GM12878 (cell line): ENCODE measurements at regions not wholly inside any gene's neighbourhood (a gene's known extent, or its start where the extent isn't known, plus 50 kb on each side); places are given as distances from the start of the nearest gene placed in this dataset.

Experiments used
- ATAC-seq: fragments of 200-7000 bp; cut with Tn5 transposase; 3 replicates; pipeline ENCODE4 v1.9.1; 2020; ENCODE audit warnings: mild to moderate bottlenecking, moderate library complexity
- BruUV-seq: library from RNA; stranded (reverse); fragments of 400-500 nt; replicated peaks from 2 replicates; lab custom pipeline; 2021; lab: Mats Ljungman, UMichigan
- CTCF ChIA-PET: fragments of 300-600 bp; sonication (Branson Sonifier 250); formaldehyde crosslinking; extraction: SDS; loops from one replicate; lab custom pipeline; 2021; ENCODE audit warnings: inconsistent platforms; lab: Yijun Ruan, JAX
- POLR2A ChIA-PET: fragments of 350-600 bp; formaldehyde crosslinking; extraction: SDS; loops from one replicate; lab custom pipeline; 2021; ENCODE audit warnings: inconsistent platforms; lab: Charles Lee
- RAD21 ChIA-PET: fragments of 300-600 bp; sonication (Branson Sonifier 250); formaldehyde crosslinking; loops from one replicate; lab custom pipeline; 2023; ENCODE audit warnings: antibody characterized with exemption; ENCODE audit not compliant: unreplicated experiment; lab: Charles Lee
- SMC1A ChIA-PET: fragments of 300-600 bp; sonication (Branson Sonifier 250); formaldehyde crosslinking; loops from one replicate; lab custom pipeline; 2023; ENCODE audit not compliant: unreplicated experiment, uncharacterized antibody; lab: Charles Lee
- DNase-seq: peaks from one replicate; pipeline ENCODE4 v3.0.0-alpha.2; 2011; ENCODE audit warnings: low read depth, low spot score
- FAIRE-seq: peaks from 3 replicates; lab custom pipeline; 2011; peaks lifted over from hg19 to GRCh38; lab: Jason Lieb, UNC
- H2AFZ ChIP-seq: 2 replicates; pipeline ENCODE4 v1.6.0; 2011; ENCODE audit warnings: low read depth, low read length, control low read depth; ENCODE audit not compliant: control insufficient read depth
- H3K27ac ChIP-seq: 2 replicates; pipeline ENCODE4 v1.5.1; 2011; ENCODE audit warnings: control low read depth; ENCODE audit not compliant: control insufficient read depth, insufficient read depth
- H3K27me3 ChIP-seq, 2 experiments: replicated peaks in 1 of 2; 2 replicates each; pipeline versions ENCODE4 v1.6.0 to v1.6.1; 2011; ENCODE audit warnings: low read length in 1 of 2; ENCODE audit not compliant: control insufficient read depth in 2 of 2, insufficient read depth in 2 of 2
- H3K36me3 ChIP-seq, 2 experiments: 2 replicates each; pipeline ENCODE4 v1.5.1; 2011; ENCODE audit warnings: low read length in 1 of 2; ENCODE audit not compliant: control insufficient read depth in 2 of 2, insufficient read depth in 2 of 2
- H3K4me1 ChIP-seq: 2 replicates; pipeline ENCODE4 v1.6.1; 2011; ENCODE audit warnings: mild to moderate bottlenecking, low read length, moderate library complexity, mixed read lengths; ENCODE audit not compliant: control insufficient read depth, insufficient read depth
- H3K4me2 ChIP-seq: 2 replicates; pipeline ENCODE4 v1.6.0; 2011; ENCODE audit warnings: control low read depth; ENCODE audit not compliant: control insufficient read depth, insufficient read depth
- H3K4me3 ChIP-seq: fragments of 200-600 bp; sonication (generic); 2 replicates; pipeline ENCODE4 v1.5.1; 2016
- H3K79me2 ChIP-seq: 2 replicates; pipeline ENCODE4 v1.6.0; 2011; ENCODE audit warnings: low read length; ENCODE audit not compliant: control insufficient read depth, insufficient read depth
- H3K9ac ChIP-seq: 2 replicates; pipeline ENCODE4 v1.8.0; 2011; ENCODE audit warnings: low read length, control low read depth, mixed read lengths; ENCODE audit not compliant: control insufficient read depth, insufficient read depth
- H3K9me3 ChIP-seq: replicated peaks from 3 replicates; pipeline ENCODE4 v1.5.1; 2011; ENCODE audit warnings: mild to moderate bottlenecking, low read length; ENCODE audit not compliant: control insufficient read depth, insufficient read depth
- H4K20me1 ChIP-seq: 2 replicates; pipeline ENCODE4 v1.6.0; 2011; ENCODE audit not compliant: control insufficient read depth, insufficient read depth
- CHD2 ChIP-seq: IDR thresholded peaks from 2 replicates; pipeline ENCODE4 v1.6.1; 2011; ENCODE audit warnings: low read depth, low read length, improper control_type of control experiment, borderline replicate concordance
- FOXM1 ChIP-seq: IDR thresholded peaks from 2 replicates; pipeline ENCODE4 v1.6.1; 2012; ENCODE audit warnings: low read depth, mild to moderate bottlenecking, inconsistent platforms, low read length, moderate library complexity
- KAT2A ChIP-seq: conservative IDR thresholded peaks from 2 replicates; pipeline ENCODE4 v1.6.1; 2011; ENCODE audit warnings: low read depth, low read length; ENCODE audit not compliant: control insufficient read depth
- KDM1A ChIP-seq: fragments of 200-600 bp; sonication (generic); IDR thresholded peaks from 2 replicates; pipeline ENCODE4 v1.6.1; 2016; ENCODE audit warnings: borderline replicate concordance
- LARP7 ChIP-seq: fragments of 450-650 bp; IDR thresholded peaks from 2 replicates; pipeline ENCODE4 v1.6.1; 2017; ENCODE audit warnings: mild to moderate bottlenecking
- MTA2 ChIP-seq: fragments of 450-650 bp; IDR thresholded peaks from 2 replicates; pipeline ENCODE4 v1.6.1; 2016; ENCODE audit warnings: low read depth, mild to moderate bottlenecking, moderate library complexity
- STAT1 ChIP-seq: fragments of 450-650 bp; conservative IDR thresholded peaks from 2 replicates; pipeline ENCODE4 v1.6.1; 2014; ENCODE audit warnings: antibody characterized with exemption, mild to moderate bottlenecking
- ZBED1 ChIP-seq: IDR thresholded peaks from 2 replicates; pipeline ENCODE4 v1.6.1; 2016; ENCODE audit warnings: borderline replicate concordance
- ZNF207 ChIP-seq: fragments of 450-650 bp; IDR thresholded peaks from 2 replicates; pipeline ENCODE4 v1.6.1; 2014; ENCODE audit warnings: antibody characterized with exemption, mild to moderate bottlenecking, borderline replicate concordance
- ZNF24 ChIP-seq: fragments of 450-650 bp; IDR thresholded peaks from 2 replicates; pipeline ENCODE4 v1.6.1; 2017; ENCODE audit warnings: antibody characterized with exemption, mild to moderate bottlenecking
- WGBS: methylation state at CpG from one replicate; pipeline ENCODE4 v1.1.6; 2016; ENCODE audit warnings: low lambda C conversion rate; ENCODE audit not compliant: insufficient replicate concordance, insufficient coverage; ENCODE audit errors: missing lambda C conversion rate; 5-methylcytosine and 5-hydroxymethylcytosine counted together
- in situ Hi-C: fragments of 300-500 bp; cut with MboI; formaldehyde crosslinking; loops from 9 replicates; pipeline ENCODE4 v1.14.3; 2018; ENCODE audit warnings: mixed read lengths
- intact Hi-C: fragments of 100-400 bp; cut with micrococcal nuclease; formaldehyde crosslinking; loops from one replicate; pipeline ENCODE4 v1.14.2; 2022; ENCODE audit not compliant: unreplicated experiment
- TF ChIP-seq, protein P1 (sequence below): fragments of 450-650 bp; IDR thresholded peaks from 2 replicates; pipeline ENCODE4 v1.6.1; 2017; ENCODE audit warnings: antibody characterized with exemption, mild to moderate bottlenecking, moderate library complexity
- TF ChIP-seq, protein P2 (sequence below): fragments of 150-350 bp; IDR thresholded peaks from 2 replicates; pipeline ENCODE4 v1.6.1; 2016; ENCODE audit warnings: low read depth, low read length
- TF ChIP-seq, protein P3 (sequence below): IDR thresholded peaks from 2 replicates; pipeline ENCODE4 v1.6.1; 2011; ENCODE audit warnings: low read depth, mild to moderate bottlenecking, low read length, moderate library complexity, borderline replicate concordance; ENCODE audit errors: extremely low read depth
- TF ChIP-seq, protein P4 (sequence below): fragments of 450-650 bp; IDR thresholded peaks from 2 replicates; pipeline ENCODE4 v1.6.1; 2018; ENCODE audit warnings: borderline replicate concordance, mild to moderate bottlenecking; ENCODE audit not compliant: partially characterized antibody
- TF ChIP-seq, protein P5 (sequence below): IDR thresholded peaks from 2 replicates; pipeline ENCODE4 v1.6.1; 2011; ENCODE audit warnings: borderline replicate concordance, low read depth, mild to moderate bottlenecking, moderate library complexity, low read length; ENCODE audit not compliant: insufficient read depth, poor library complexity, severe bottlenecking

DNA sequence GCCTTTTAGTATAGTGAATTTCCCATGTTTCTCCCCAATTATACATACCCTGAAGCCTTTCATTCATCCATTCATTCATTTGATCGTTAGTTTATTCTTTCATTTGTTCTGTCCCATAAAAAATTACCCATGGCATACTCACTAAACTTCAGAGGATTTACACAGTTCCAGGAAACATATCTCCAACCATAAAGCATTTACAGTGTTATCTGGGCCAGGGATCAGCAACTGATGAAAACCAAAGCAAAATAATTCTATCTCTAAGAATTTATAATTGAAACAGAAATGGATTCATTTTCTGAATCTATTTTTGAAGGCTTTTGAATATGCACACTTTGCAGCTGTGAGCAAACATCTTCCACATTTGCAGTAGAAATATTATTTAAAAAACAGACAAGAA is 547.7 kb downstream of the KCNJ2 start:
- no peak for DNase-seq
- no peak overlapping the region for H3K27ac ChIP-seq
- no peaks in the 10 kb centered on the region for H3K4me1 ChIP-seq
- no peaks in the 10 kb centered on the region for H3K27me3 ChIP-seq
- H3K9ac ChIP-seq = no peak overlapping the region
- H2AFZ ChIP-seq = no peak overlapping the region
- H3K79me2 ChIP-seq = no peaks in the 10 kb centered on the region
- no peak overlapping the region for H3K4me3 ChIP-seq
- no peaks in the 10 kb centered on the region for H3K36me3 ChIP-seq
- no peaks in the 10 kb centered on the region for H3K9me3 ChIP-seq
- ChIA-PET CTCF (no interaction called here), SMC1A (no interaction called here), RAD21 (no interaction called here), POLR2A (no interaction called here)
- intact Hi-C loops = no loop called here
- H4K20me1 ChIP-seq = no peaks in the 10 kb centered on the region
- H3K4me2 ChIP-seq = no peak overlapping the region
- BruUV-seq = no TSS peak
- in situ Hi-C loops = no loop called here
- no peak for ATAC-seq
- WGBS = 0% methylated on average over 1 of the region's 1 CpG
- no peak for FAIRE-seq
- TF ChIP-seq, protein P1, sequence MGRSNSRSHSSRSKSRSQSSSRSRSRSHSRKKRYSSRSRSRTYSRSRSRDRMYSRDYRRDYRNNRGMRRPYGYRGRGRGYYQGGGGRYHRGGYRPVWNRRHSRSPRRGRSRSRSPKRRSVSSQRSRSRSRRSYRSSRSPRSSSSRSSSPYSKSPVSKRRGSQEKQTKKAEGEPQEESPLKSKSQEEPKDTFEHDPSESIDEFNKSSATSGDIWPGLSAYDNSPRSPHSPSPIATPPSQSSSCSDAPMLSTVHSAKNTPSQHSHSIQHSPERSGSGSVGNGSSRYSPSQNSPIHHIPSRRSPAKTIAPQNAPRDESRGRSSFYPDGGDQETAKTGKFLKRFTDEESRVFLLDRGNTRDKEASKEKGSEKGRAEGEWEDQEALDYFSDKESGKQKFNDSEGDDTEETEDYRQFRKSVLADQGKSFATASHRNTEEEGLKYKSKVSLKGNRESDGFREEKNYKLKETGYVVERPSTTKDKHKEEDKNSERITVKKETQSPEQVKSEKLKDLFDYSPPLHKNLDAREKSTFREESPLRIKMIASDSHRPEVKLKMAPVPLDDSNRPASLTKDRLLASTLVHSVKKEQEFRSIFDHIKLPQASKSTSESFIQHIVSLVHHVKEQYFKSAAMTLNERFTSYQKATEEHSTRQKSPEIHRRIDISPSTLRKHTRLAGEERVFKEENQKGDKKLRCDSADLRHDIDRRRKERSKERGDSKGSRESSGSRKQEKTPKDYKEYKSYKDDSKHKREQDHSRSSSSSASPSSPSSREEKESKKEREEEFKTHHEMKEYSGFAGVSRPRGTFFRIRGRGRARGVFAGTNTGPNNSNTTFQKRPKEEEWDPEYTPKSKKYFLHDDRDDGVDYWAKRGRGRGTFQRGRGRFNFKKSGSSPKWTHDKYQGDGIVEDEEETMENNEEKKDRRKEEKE = no peak
- no peak for TF ChIP-seq MTA2
- no peak for TF ChIP-seq ZNF24
- no peak for TF ChIP-seq KDM1A
- no peak for TF ChIP-seq ZBED1
- no peak for TF ChIP-seq LARP7
- TF ChIP-seq, protein P2, sequence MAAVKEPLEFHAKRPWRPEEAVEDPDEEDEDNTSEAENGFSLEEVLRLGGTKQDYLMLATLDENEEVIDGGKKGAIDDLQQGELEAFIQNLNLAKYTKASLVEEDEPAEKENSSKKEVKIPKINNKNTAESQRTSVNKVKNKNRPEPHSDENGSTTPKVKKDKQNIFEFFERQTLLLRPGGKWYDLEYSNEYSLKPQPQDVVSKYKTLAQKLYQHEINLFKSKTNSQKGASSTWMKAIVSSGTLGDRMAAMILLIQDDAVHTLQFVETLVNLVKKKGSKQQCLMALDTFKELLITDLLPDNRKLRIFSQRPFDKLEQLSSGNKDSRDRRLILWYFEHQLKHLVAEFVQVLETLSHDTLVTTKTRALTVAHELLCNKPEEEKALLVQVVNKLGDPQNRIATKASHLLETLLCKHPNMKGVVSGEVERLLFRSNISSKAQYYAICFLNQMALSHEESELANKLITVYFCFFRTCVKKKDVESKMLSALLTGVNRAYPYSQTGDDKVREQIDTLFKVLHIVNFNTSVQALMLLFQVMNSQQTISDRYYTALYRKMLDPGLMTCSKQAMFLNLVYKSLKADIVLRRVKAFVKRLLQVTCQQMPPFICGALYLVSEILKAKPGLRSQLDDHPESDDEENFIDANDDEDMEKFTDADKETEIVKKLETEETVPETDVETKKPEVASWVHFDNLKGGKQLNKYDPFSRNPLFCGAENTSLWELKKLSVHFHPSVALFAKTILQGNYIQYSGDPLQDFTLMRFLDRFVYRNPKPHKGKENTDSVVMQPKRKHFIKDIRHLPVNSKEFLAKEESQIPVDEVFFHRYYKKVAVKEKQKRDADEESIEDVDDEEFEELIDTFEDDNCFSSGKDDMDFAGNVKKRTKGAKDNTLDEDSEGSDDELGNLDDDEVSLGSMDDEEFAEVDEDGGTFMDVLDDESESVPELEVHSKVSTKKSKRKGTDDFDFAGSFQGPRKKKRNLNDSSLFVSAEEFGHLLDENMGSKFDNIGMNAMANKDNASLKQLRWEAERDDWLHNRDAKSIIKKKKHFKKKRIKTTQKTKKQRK = no peak
- TF ChIP-seq ZNF207 = no peak
- TF ChIP-seq, protein P3, sequence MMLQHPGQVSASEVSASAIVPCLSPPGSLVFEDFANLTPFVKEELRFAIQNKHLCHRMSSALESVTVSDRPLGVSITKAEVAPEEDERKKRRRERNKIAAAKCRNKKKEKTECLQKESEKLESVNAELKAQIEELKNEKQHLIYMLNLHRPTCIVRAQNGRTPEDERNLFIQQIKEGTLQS = no peak
- TF ChIP-seq STAT1 = no peak
- TF ChIP-seq, protein P4, sequence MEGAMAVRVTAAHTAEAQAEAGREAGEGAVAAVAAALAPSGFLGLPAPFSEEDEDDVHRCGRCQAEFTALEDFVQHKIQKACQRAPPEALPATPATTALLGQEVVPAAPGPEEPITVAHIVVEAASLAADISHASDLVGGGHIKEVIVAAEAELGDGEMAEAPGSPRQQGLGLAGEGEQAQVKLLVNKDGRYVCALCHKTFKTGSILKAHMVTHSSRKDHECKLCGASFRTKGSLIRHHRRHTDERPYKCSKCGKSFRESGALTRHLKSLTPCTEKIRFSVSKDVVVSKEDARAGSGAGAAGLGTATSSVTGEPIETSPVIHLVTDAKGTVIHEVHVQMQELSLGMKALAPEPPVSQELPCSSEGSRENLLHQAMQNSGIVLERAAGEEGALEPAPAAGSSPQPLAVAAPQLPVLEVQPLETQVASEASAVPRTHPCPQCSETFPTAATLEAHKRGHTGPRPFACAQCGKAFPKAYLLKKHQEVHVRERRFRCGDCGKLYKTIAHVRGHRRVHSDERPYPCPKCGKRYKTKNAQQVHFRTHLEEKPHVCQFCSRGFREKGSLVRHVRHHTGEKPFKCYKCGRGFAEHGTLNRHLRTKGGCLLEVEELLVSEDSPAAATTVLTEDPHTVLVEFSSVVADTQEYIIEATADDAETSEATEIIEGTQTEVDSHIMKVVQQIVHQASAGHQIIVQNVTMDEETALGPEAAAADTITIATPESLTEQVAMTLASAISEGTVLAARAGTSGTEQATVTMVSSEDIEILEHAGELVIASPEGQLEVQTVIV = no peak
- no peak for TF ChIP-seq KAT2A
- TF ChIP-seq, protein P5, sequence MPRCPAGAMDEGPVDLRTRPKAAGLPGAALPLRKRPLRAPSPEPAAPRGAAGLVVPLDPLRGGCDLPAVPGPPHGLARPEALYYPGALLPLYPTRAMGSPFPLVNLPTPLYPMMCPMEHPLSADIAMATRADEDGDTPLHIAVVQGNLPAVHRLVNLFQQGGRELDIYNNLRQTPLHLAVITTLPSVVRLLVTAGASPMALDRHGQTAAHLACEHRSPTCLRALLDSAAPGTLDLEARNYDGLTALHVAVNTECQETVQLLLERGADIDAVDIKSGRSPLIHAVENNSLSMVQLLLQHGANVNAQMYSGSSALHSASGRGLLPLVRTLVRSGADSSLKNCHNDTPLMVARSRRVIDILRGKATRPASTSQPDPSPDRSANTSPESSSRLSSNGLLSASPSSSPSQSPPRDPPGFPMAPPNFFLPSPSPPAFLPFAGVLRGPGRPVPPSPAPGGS = no peak
- no peak for TF ChIP-seq FOXM1
- no peak for TF ChIP-seq CHD2
